K562 (cell line): ENCODE measurements at regions not wholly inside any gene's neighbourhood (a gene's known extent, or its start where the extent isn't known, plus 50 kb on each side); places are given as distances from the start of the nearest gene placed in this dataset.

Experiments
- ATAC-seq: fragments of 200-7000 bp; cut with Tn5 transposase; 3 replicates; pipeline ENCODE4 v1.9.1; 2020; ENCODE audit warnings: moderate library complexity
- BruUV-seq: library from RNA; stranded (reverse); fragments of 400-500 nt; replicated peaks from 2 replicates; lab custom pipeline; 2021; lab: Mats Ljungman, UMichigan
- CTCF ChIA-PET: fragments of 300-600 bp; formaldehyde crosslinking; extraction: SDS; loops from one replicate; lab custom pipeline; 2021; ENCODE audit warnings: low intra/inter-chr PET ratio; lab: Yijun Ruan, JAX
- POLR2A ChIA-PET: fragments of 300-600, 350-650 bp; sonication (Branson Sonifier 250); formaldehyde crosslinking; extraction: SDS; loops from one replicate; lab custom pipeline; 2021; ENCODE audit warnings: antibody characterized with exemption, inconsistent platforms; lab: Yijun Ruan, JAX
- DNase-seq, 4 experiments: peaks; one replicate each; pipeline versions ENCODE4 v3.0.0 to v3.0.0-alpha.2; 2011 to 2018; ENCODE audit warnings: low spot score in 3 of 4, mixed read lengths in 3 of 4; ENCODE audit errors: extremely low read depth in 1 of 4
- FAIRE-seq: peaks from 2 replicates; lab custom pipeline; 2011; peaks lifted over from hg19 to GRCh38; lab: Jason Lieb, UNC
- H2AFZ ChIP-seq: 2 replicates; pipeline ENCODE4 v1.6.0; 2011; ENCODE audit warnings: low read depth, low read length, control low read depth, inconsistent platforms
- H3K27ac ChIP-seq: fragments of 200-600 bp; 3 replicates; pipeline ENCODE4 v1.8.0; 2011; ENCODE audit warnings: low read depth, mild to moderate bottlenecking, control low read depth, inconsistent platforms, low read length, moderate library complexity, mixed read lengths; ENCODE audit errors: extremely low read depth
- H3K27me3 ChIP-seq, 2 experiments: fragments of 300-600 bp in 1 of 2; 2 replicates in 1 of 2; 3 replicates in 1 of 2; pipeline versions ENCODE4 v1.6.0 to v1.8.0; 2011; ENCODE audit warnings: inconsistent platforms in 2 of 2, low read length in 2 of 2, mild to moderate bottlenecking in 1 of 2, mixed read lengths in 1 of 2, moderate library complexity in 1 of 2; ENCODE audit not compliant: control insufficient read depth in 2 of 2, insufficient read depth in 2 of 2
- H3K36me3 ChIP-seq: fragments of 300-600 bp; 3 replicates; pipeline ENCODE4 v1.8.0; 2011; ENCODE audit warnings: mild to moderate bottlenecking, low read length, inconsistent platforms; ENCODE audit not compliant: control insufficient read depth, insufficient read depth
- H3K4me1 ChIP-seq, 2 experiments: fragments of 200-600 bp in 1 of 2; replicated peaks in 1 of 2; 2 replicates in 1 of 2; 3 replicates in 1 of 2; pipeline versions ENCODE4 v1.5.1 to v1.8.0; 2011; ENCODE audit warnings: inconsistent platforms in 2 of 2, low read length in 2 of 2, mild to moderate bottlenecking in 1 of 2, mixed read lengths in 1 of 2, moderate library complexity in 1 of 2; ENCODE audit not compliant: control insufficient read depth in 2 of 2, insufficient read depth in 2 of 2
- H3K4me2 ChIP-seq: 2 replicates; pipeline ENCODE4 v1.6.1; 2011; ENCODE audit warnings: low read length, control low read depth, inconsistent platforms, mixed read lengths; ENCODE audit not compliant: insufficient read depth
- H3K4me3 ChIP-seq: fragments of 200-600 bp; sonication (generic), shearing (Covaris generic); 2 replicates; pipeline ENCODE4 v1.5.1; 2016; ENCODE audit warnings: control low read depth, inconsistent platforms
- H3K79me2 ChIP-seq: fragments of 200-600 bp; 3 replicates; pipeline ENCODE4 v1.8.0; 2011; ENCODE audit warnings: low read length, inconsistent platforms; ENCODE audit not compliant: control insufficient read depth, insufficient read depth
- H3K9ac ChIP-seq, 2 experiments: 2 replicates each; pipeline versions ENCODE4 v1.6.0 to v1.6.1; 2011; ENCODE audit warnings: low read depth in 2 of 2, low read length in 2 of 2, control low read depth in 1 of 2, inconsistent platforms in 1 of 2, mild to moderate bottlenecking in 1 of 2, mixed read lengths in 1 of 2; ENCODE audit not compliant: insufficient read depth in 1 of 2
- H3K9me1 ChIP-seq: one replicate; pipeline ENCODE4 v1.6.0; 2011; ENCODE audit warnings: inconsistent platforms, mild to moderate bottlenecking, low read length, moderate library complexity; ENCODE audit not compliant: control insufficient read depth, insufficient read depth
- H3K9me3 ChIP-seq: replicated peaks from 2 replicates; pipeline ENCODE4 v1.5.1; 2011; ENCODE audit warnings: low read depth, low read length, inconsistent platforms; ENCODE audit not compliant: control insufficient read depth, insufficient read depth
- H4K20me1 ChIP-seq: replicated peaks from 2 replicates; pipeline ENCODE4 v1.6.1; 2011; ENCODE audit warnings: low read length, inconsistent platforms, mixed read lengths; ENCODE audit not compliant: control insufficient read depth, insufficient read depth
- BHLHE40 ChIP-seq: IDR thresholded peaks from 2 replicates; pipeline ENCODE4 v1.6.1; 2011; ENCODE audit warnings: low read length, improper control_type of control experiment
- DIDO1 ChIP-seq: fragments of 450-650 bp; IDR thresholded peaks from 2 replicates; pipeline ENCODE4 v1.6.1; 2016; ENCODE audit warnings: low read depth, missing biosample characterization, missing genetic modification characterization
- E2F3 ChIP-seq: fragments of 250-450 bp; sonication (Bioruptor Pico); IDR thresholded peaks from 2 replicates; pipeline ENCODE4 v1.4.0; 2020; ENCODE audit warnings: mild to moderate bottlenecking
- ELF1 ChIP-seq: fragments of 200-800 bp; sonication (Bioruptor generic); IDR thresholded peaks from 2 replicates; pipeline ENCODE4 v1.6.1; 2016; ENCODE audit warnings: missing genetic modification characterization, missing compliant biosample characterization
- FOXJ2 ChIP-seq: fragments of 200-800 bp; sonication (Bioruptor generic); IDR thresholded peaks from 2 replicates; pipeline ENCODE4 v1.6.1; 2016; ENCODE audit warnings: missing genetic modification characterization, missing compliant biosample characterization
- HEY1 ChIP-seq: fragments of 250-450 bp; sonication (Bioruptor Pico); IDR thresholded peaks from 2 replicates; pipeline ENCODE4 v1.5.0; 2020; ENCODE audit warnings: mild to moderate bottlenecking, moderate library complexity, borderline replicate concordance
- KAT2B ChIP-seq: IDR thresholded peaks from one replicate; pipeline ENCODE4 v1.6.1; 2012; ENCODE audit warnings: low read depth, mild to moderate bottlenecking, control low read depth, inconsistent platforms, low read length, moderate library complexity
- KHSRP ChIP-seq: fragments of 450-650 bp; IDR thresholded peaks from 2 replicates; pipeline ENCODE4 v1.6.1; 2017
- MECOM ChIP-seq: fragments of 250-450 bp; sonication (Bioruptor Pico); IDR thresholded peaks from 2 replicates; pipeline ENCODE4 v1.8.0; 2022; ENCODE audit warnings: inconsistent platforms
- NELFE ChIP-seq: IDR thresholded peaks from 2 replicates; pipeline ENCODE4 v1.6.1; 2011; ENCODE audit warnings: mild to moderate bottlenecking; ENCODE audit not compliant: insufficient read depth, insufficient read length
- NFYB ChIP-seq: IDR thresholded peaks from 2 replicates; pipeline ENCODE4 v1.6.1; 2011; ENCODE audit warnings: mild to moderate bottlenecking, moderate library complexity; ENCODE audit not compliant: insufficient read length; ENCODE audit errors: extremely low read depth
- SMAD1 ChIP-seq: fragments of 150-350 bp; IDR thresholded peaks from 2 replicates; pipeline ENCODE4 v1.6.1; 2014; ENCODE audit warnings: low read length, low read depth; ENCODE audit not compliant: partially characterized antibody
- SMARCA4 ChIP-seq: fragments of 450-650 bp; IDR thresholded peaks from 2 replicates; pipeline ENCODE4 v1.6.1; 2016
- ZNF212 ChIP-seq: fragments of 450-650 bp; formaldehyde crosslinking; IDR thresholded peaks from 2 replicates; pipeline ENCODE4 v1.4.0; 2020; ENCODE audit warnings: mild to moderate bottlenecking
- ZNF318 ChIP-seq, 2 experiments: fragments of 450-650 bp; IDR thresholded peaks; 2 replicates each; pipeline ENCODE4 v1.6.1; 2016; ENCODE audit warnings: mild to moderate bottlenecking in 2 of 2, borderline replicate concordance in 1 of 2, low read depth in 1 of 2, moderate library complexity in 1 of 2
- ZNF764 ChIP-seq: fragments of 250-450 bp; sonication (Bioruptor Pico); IDR thresholded peaks from 2 replicates; pipeline ENCODE4 v1.4.0; 2020; ENCODE audit warnings: low read depth, mild to moderate bottlenecking, moderate library complexity
- WGBS: fragments of 100-300 bp; shearing (Covaris generic); methylation state at CpG from one replicate; pipeline ENCODE4 v1.1.6; 2016; ENCODE audit warnings: low coverage, mixed read lengths; ENCODE audit not compliant: insufficient coverage; ENCODE audit errors: missing lambda C conversion rate; 5-methylcytosine and 5-hydroxymethylcytosine counted together
- in situ Hi-C: fragments of 300-500 bp; cut with MboI; formaldehyde crosslinking; loops from 4 replicates; pipeline ENCODE4 v1.15.0; 2018; ENCODE audit warnings: inconsistent platforms, mixed read lengths
- intact Hi-C: fragments of 100-400 bp; cut with micrococcal nuclease; formaldehyde crosslinking; loops from 2 replicates; pipeline ENCODE4 v1.14.2; 2022

- H3K9me1 ChIP-seq = no peaks in the 10 kb centered on the region
- no peaks in the 10 kb centered on the region for H4K20me1 ChIP-seq
- ChIA-PET POLR2A (interaction anchor here (0.7 to 1.3 kb wide), 2 partner anchors 14 to 195 kb away, joined by 3 to 5 read pairs; no protein-coding TSS in a partner anchor), CTCF (no interaction called here)
- no peaks in the 10 kb centered on the region; a peak in 2 of 5 replicates for H3K4me1 ChIP-seq
- no peak for FAIRE-seq
- no peak overlapping the region for H2AFZ ChIP-seq
- intact Hi-C loops (no loop called here), in situ Hi-C loops (no loop called here)
- H3K36me3 ChIP-seq = no peaks in the 10 kb centered on the region
- TF ChIP-seq E2F3 (CRISPR knock-in tag) = no peak
- TF ChIP-seq DIDO1 (tag) = no peak
- TF ChIP-seq ELF1 (tag) = no peak
- TF ChIP-seq NFYB = no peak
- no peak for TF ChIP-seq KAT2B
- TF ChIP-seq ZNF212 = no peak
- TF ChIP-seq KHSRP = no peak
- TF ChIP-seq MECOM (CRISPR knock-in tag) = no peak
- no peak for TF ChIP-seq SMAD1
- no peak for TF ChIP-seq ZNF764
- TF ChIP-seq BHLHE40 = no peak
- no peak for TF ChIP-seq NELFE
- no peak for TF ChIP-seq SMARCA4
- TF ChIP-seq FOXJ2 (tag) = no peak
- TF ChIP-seq ZNF318 (IDR thresholded peaks at IDR 0.05; ENCODE audit: borderline replicate concordance in 1 of 2, low read depth in 1 of 2) = no peak
- TF ChIP-seq HEY1 (CRISPR knock-in tag) = no peak
- no TSS peak for BruUV-seq
- H3K4me3 ChIP-seq = no peak overlapping the region
- no peak overlapping the region for H3K4me2 ChIP-seq
- H3K9ac ChIP-seq = no peak overlapping the region
- H3K9me3 ChIP-seq = no peaks in the 10 kb centered on the region
- WGBS = 27% methylated on average over 5 of the region's 5 CpGs
- H3K27ac ChIP-seq = no peak overlapping the region
- ATAC-seq = no peak
- H3K79me2 ChIP-seq = no peaks in the 10 kb centered on the region
- no peak for DNase-seq
- H3K27me3 ChIP-seq = no peaks in the 10 kb centered on the region
These were observed 133.4 kb downstream of the EVX1 start for GRCh38 chr7:27375958-27376357.
